Fibroblast of the aortic adventitia (primary cell): ENCODE measurements at regions not wholly inside any gene's neighbourhood (a gene's known extent, or its start where the extent isn't known, plus 50 kb on each side); places are given as distances from the start of the nearest gene placed in this dataset.
"Not testable (repeated sequence)": the region's sequence is repeated elsewhere in the genome, so short reads cannot be mapped to it uniquely, and the experiment has no call there.

Source experiments
- DNase-seq: peaks from one replicate; pipeline ENCODE4 v3.0.0-alpha.2; 2010; ENCODE audit warnings: low read depth
- H3K4me3 ChIP-seq: 2 replicates; pipeline ENCODE4 v1.5.1; 2011; ENCODE audit warnings: low read depth, mild to moderate bottlenecking, control low read depth, low read length, moderate library complexity
- CTCF ChIP-seq: IDR thresholded peaks from 2 replicates; pipeline ENCODE4 v1.5.1; 2011; ENCODE audit warnings: mild to moderate bottlenecking, low read length, control low read depth, inconsistent platforms; ENCODE audit not compliant: insufficient read depth

GRCh38 chr2:77867146-77867545 is 345.0 kb upstream of the LRRTM4 start:
- H3K4me3 ChIP-seq: no peak overlapping the region
- DNase-seq: no peak
- TF ChIP-seq CTCF: no peak

GRCh38 chr2:77873506-77873905 is 351.3 kb upstream of the LRRTM4 start:
- DNase-seq: no peak
- no peak overlapping the region for H3K4me3 ChIP-seq
- TF ChIP-seq CTCF: no peak

- not testable (repeated sequence) for DNase-seq, H3K4me3 ChIP-seq
These were observed 378.0 kb upstream of the LRRTM4 start for GRCh38 chr2:77900211-77900610.

GRCh38 chr2:77910136-77910535 is 388.0 kb upstream of the LRRTM4 start:
- DNase-seq: no peak
- TF ChIP-seq CTCF: no peak
- no peak overlapping the region for H3K4me3 ChIP-seq

- DNase-seq: no peak
- no peak for TF ChIP-seq CTCF
- H3K4me3 ChIP-seq: no peak overlapping the region
These were observed 398.7 kb upstream of the LRRTM4 start for GRCh38 chr2:77920838-77921366.

GRCh38 chr2:77922567-77922966 is 400.4 kb upstream of the LRRTM4 start:
- no peak for TF ChIP-seq CTCF
- no peak for DNase-seq

GRCh38 chr2:77937366-77937765 is 415.2 kb upstream of the LRRTM4 start:
- no peak for DNase-seq
- no peak for TF ChIP-seq CTCF

More at GRCh38 chr2:77922567-77922966, 400.4 kb upstream of the LRRTM4 start:
- H3K4me3 ChIP-seq: no peak overlapping the region

GRCh38 chr2:77938462-77938861 is 416.3 kb upstream of the LRRTM4 start:
- DNase-seq: no peak
- H3K4me3 ChIP-seq: no peak overlapping the region
- TF ChIP-seq CTCF: no peak

More at GRCh38 chr2:77937366-77937765, 415.2 kb upstream of the LRRTM4 start:
- no peak overlapping the region for H3K4me3 ChIP-seq
